H1 (cell line): ENCODE measurements at regions not wholly inside any gene's neighbourhood (a gene's known extent, or its start where the extent isn't known, plus 50 kb on each side); places are given as distances from the start of the nearest gene placed in this dataset.

Experiments used
- CTCF ChIA-PET: fragments of 300-600 bp; sonication (Branson Sonifier 250); formaldehyde crosslinking; loops from one replicate; lab custom pipeline; 2021; ENCODE audit not compliant: partially characterized antibody; lab: Charles Lee
- POLR2A ChIA-PET: fragments of 300-600 bp; sonication (Branson Sonifier 250); formaldehyde crosslinking; loops from one replicate; lab custom pipeline; 2021; ENCODE audit warnings: inconsistent platforms; ENCODE audit not compliant: partially characterized antibody; lab: Charles Lee
- DNase-seq, 2 experiments: peaks; one replicate each; pipeline versions ENCODE4 v3.0.0 to v3.0.0-alpha.2; 2010 to 2022; ENCODE audit warnings: low spot score in 2 of 2, low read depth in 1 of 2, mixed read lengths in 1 of 2
- FAIRE-seq: peaks from 2 replicates; lab custom pipeline; 2011; peaks lifted over from hg19 to GRCh38; lab: Jason Lieb, UNC
- H2AFZ ChIP-seq: 2 replicates; pipeline ENCODE4 v1.8.1; 2012; ENCODE audit warnings: low read length, inconsistent platforms
- H2AK5ac ChIP-seq: 2 replicates; pipeline ENCODE4 v1.6.1; 2013; ENCODE audit warnings: low read depth, low read length
- H2BK120ac ChIP-seq: replicated peaks from 2 replicates; pipeline ENCODE3; 2013; ENCODE audit warnings: low read depth, low read length, inconsistent platforms
- H2BK12ac ChIP-seq: 2 replicates; pipeline ENCODE4 v1.6.1; 2013; ENCODE audit warnings: low read depth, low read length
- H2BK15ac ChIP-seq: 2 replicates; pipeline ENCODE4 v1.6.1; 2013; ENCODE audit warnings: low read length
- H2BK20ac ChIP-seq: 2 replicates; pipeline ENCODE4 v1.6.1; 2013; ENCODE audit warnings: low read length
- H2BK5ac ChIP-seq: 2 replicates; pipeline ENCODE4 v1.6.1; 2013; ENCODE audit warnings: low read depth, low read length
- H3K14ac ChIP-seq: 2 replicates; pipeline ENCODE4 v1.6.1; 2013; ENCODE audit warnings: inconsistent platforms; ENCODE audit not compliant: insufficient read length
- H3K18ac ChIP-seq: 2 replicates; pipeline ENCODE4 v1.6.1; 2013; ENCODE audit warnings: low read length; ENCODE audit errors: extremely low read depth
- H3K23ac ChIP-seq: 2 replicates; pipeline ENCODE4 v1.6.1; 2013; ENCODE audit warnings: inconsistent platforms; ENCODE audit not compliant: insufficient read length
- H3K23me2 ChIP-seq: 2 replicates; pipeline ENCODE4 v1.6.1; 2013; ENCODE audit warnings: low read depth, low read length
- H3K27ac ChIP-seq: 2 replicates; pipeline ENCODE4 v1.6.1; 2011; ENCODE audit warnings: low read depth, low read length, inconsistent platforms
- H3K27me3 ChIP-seq, 4 experiments: replicated peaks in 1 of 4; 1 replicate in 1 of 4; 2 replicates in 3 of 4; pipeline versions ENCODE4 v1.6.1 to v1.8.1; 2011 to 2013; ENCODE audit warnings: low read length in 3 of 4, mild to moderate bottlenecking in 3 of 4, inconsistent platforms in 2 of 4, mixed read lengths in 2 of 4, moderate library complexity in 1 of 4; ENCODE audit not compliant: control insufficient read depth in 3 of 4, insufficient read depth in 3 of 4; ENCODE audit errors: extremely low read depth in 1 of 4
- H3K36me3 ChIP-seq, 4 experiments: 2 replicates each; pipeline versions ENCODE4 v1.6.1 to v1.8.1; 2011 to 2013; ENCODE audit warnings: mild to moderate bottlenecking in 4 of 4, low read length in 3 of 4, moderate library complexity in 2 of 4, control low read depth in 1 of 4, inconsistent platforms in 1 of 4; ENCODE audit not compliant: insufficient read depth in 4 of 4, control insufficient read depth in 2 of 4
- H3K4ac ChIP-seq: replicated peaks from 2 replicates; pipeline ENCODE3; 2013; ENCODE audit warnings: low read length, low read depth, mixed read lengths, inconsistent platforms; ENCODE audit not compliant: insufficient read length
- H3K4me1 ChIP-seq, 4 experiments: replicated peaks in 1 of 4; 1 replicate in 1 of 4; 2 replicates in 3 of 4; pipeline versions ENCODE4 v1.6.1 to v1.8.1; 2011 to 2013; ENCODE audit warnings: low read length in 3 of 4, inconsistent platforms in 2 of 4, mixed read lengths in 1 of 4; ENCODE audit not compliant: insufficient read depth in 4 of 4, control insufficient read depth in 3 of 4
- H3K4me2 ChIP-seq, 2 experiments: 2 replicates each; pipeline versions ENCODE4 v1.6.1 to v1.8.1; 2011 to 2013; ENCODE audit warnings: low read depth in 2 of 2, low read length in 2 of 2, control low read depth in 1 of 2, inconsistent platforms in 1 of 2, mild to moderate bottlenecking in 1 of 2; ENCODE audit not compliant: insufficient read depth in 1 of 2
- H3K4me3 ChIP-seq, 4 experiments: fragments of 200-600, 300-600 bp in 1 of 4; sonication (generic), shearing (Covaris generic), sonication (Bioruptor Twin) in 1 of 4; 2 replicates each; pipeline versions ENCODE4 v1.5.1 to v1.8.1; 2011 to 2016; ENCODE audit warnings: low read length in 4 of 4, low read depth in 3 of 4, control low read depth in 2 of 4, inconsistent platforms in 2 of 4, mild to moderate bottlenecking in 2 of 4, mixed read lengths in 1 of 4, moderate library complexity in 1 of 4; ENCODE audit not compliant: insufficient read depth in 2 of 4; ENCODE audit errors: extremely low read depth in 1 of 4
- H3K56ac ChIP-seq: replicated peaks from 2 replicates; pipeline ENCODE3; 2013; ENCODE audit warnings: low read depth, mild to moderate bottlenecking, mixed read lengths, low read length, inconsistent platforms; ENCODE audit not compliant: insufficient read length
- H3K79me1 ChIP-seq: 2 replicates; pipeline ENCODE4 v1.6.1; 2013; ENCODE audit warnings: low read depth, low read length, control low read depth
- H3K79me2 ChIP-seq, 2 experiments: 2 replicates each; pipeline versions ENCODE4 v1.6.1 to v1.8.1; 2012 to 2013; ENCODE audit warnings: low read length in 2 of 2, mild to moderate bottlenecking in 2 of 2, inconsistent platforms in 1 of 2; ENCODE audit not compliant: insufficient read depth in 2 of 2, control insufficient read depth in 1 of 2
- H3K9ac ChIP-seq, 4 experiments: replicated peaks in 1 of 4; 1 replicate in 1 of 4; 2 replicates in 3 of 4; pipeline versions ENCODE4 v1.6.1 to v1.8.1; 2011 to 2013; ENCODE audit warnings: low read depth in 3 of 4, low read length in 3 of 4, control low read depth in 2 of 4, mild to moderate bottlenecking in 2 of 4, moderate library complexity in 2 of 4, inconsistent platforms in 1 of 4; ENCODE audit errors: extremely low read depth in 1 of 4
- H3K9me3 ChIP-seq, 2 experiments: 2 replicates each; pipeline versions ENCODE4 v1.6.1 to v1.8.1; 2012 to 2013; ENCODE audit warnings: mild to moderate bottlenecking in 2 of 2, moderate library complexity in 2 of 2, control low read depth in 1 of 2, inconsistent platforms in 1 of 2, low read depth in 1 of 2, low read length in 1 of 2, mixed read lengths in 1 of 2; ENCODE audit not compliant: insufficient read depth in 2 of 2
- H4K20me1 ChIP-seq, 2 experiments: replicated peaks in 1 of 2; 2 replicates each; pipeline versions ENCODE3 to v1.8.1; 2011 to 2013; ENCODE audit warnings: inconsistent platforms in 2 of 2, low read length in 2 of 2, mild to moderate bottlenecking in 1 of 2; ENCODE audit not compliant: insufficient read depth in 2 of 2, control insufficient read depth in 1 of 2
- H4K5ac ChIP-seq: 2 replicates; pipeline ENCODE4 v1.6.1; 2013; ENCODE audit warnings: low read length, low read depth, mixed read lengths, inconsistent platforms; ENCODE audit not compliant: insufficient read length
- H4K8ac ChIP-seq: 2 replicates; pipeline ENCODE4 v1.8.0; 2013; ENCODE audit warnings: mild to moderate bottlenecking, moderate library complexity, low read length, inconsistent platforms; ENCODE audit not compliant: insufficient read depth; ENCODE audit errors: extremely low read depth
- H4K91ac ChIP-seq: replicated peaks from 2 replicates; pipeline ENCODE3; 2013; ENCODE audit warnings: low read length, mixed read lengths, inconsistent platforms; ENCODE audit not compliant: insufficient read length
- CBX5 ChIP-seq: fragments of 300-800, 300-1000 bp; sonication (generic); IDR thresholded peaks from 2 replicates; pipeline ENCODE4 v1.7.1; 2016; ENCODE audit warnings: antibody characterized with exemption, low read length, low read depth
- E2F6 ChIP-seq: IDR thresholded peaks from 2 replicates; pipeline ENCODE4 v1.6.1; 2012; ENCODE audit warnings: inconsistent platforms
- EP300 ChIP-seq, 2 experiments: IDR thresholded peaks; 1 replicate in 1 of 2; 2 replicates in 1 of 2; pipeline ENCODE4 v1.6.1; 2011 to 2012; ENCODE audit warnings: low read depth in 2 of 2, low read length in 2 of 2, mild to moderate bottlenecking in 2 of 2, borderline replicate concordance in 1 of 2, inconsistent platforms in 1 of 2, moderate library complexity in 1 of 2
- GABPA ChIP-seq: IDR thresholded peaks from 2 replicates; pipeline ENCODE4 v1.6.1; 2011; ENCODE audit warnings: mild to moderate bottlenecking, low read length, moderate library complexity, borderline replicate concordance; ENCODE audit not compliant: insufficient read depth
- GTF2F1 ChIP-seq: IDR thresholded peaks from 2 replicates; pipeline ENCODE4 v1.6.1; 2012; ENCODE audit warnings: low read depth, low read length, improper control_type of control experiment, borderline replicate concordance
- HDAC2 ChIP-seq, 2 experiments: fragments of 300-600 bp in 1 of 2; sonication (generic) in 1 of 2; IDR thresholded peaks; 2 replicates each; pipeline ENCODE4 v1.6.1; 2011 to 2012; ENCODE audit warnings: low read depth in 2 of 2, low read length in 2 of 2, mild to moderate bottlenecking in 2 of 2, moderate library complexity in 2 of 2, borderline replicate concordance in 1 of 2, inconsistent platforms in 1 of 2
- HDAC6 ChIP-seq: IDR thresholded peaks from one replicate; pipeline ENCODE4 v1.7.1; 2012; ENCODE audit warnings: low read depth, mild to moderate bottlenecking, inconsistent platforms, low read length, moderate library complexity
- JUN ChIP-seq: IDR thresholded peaks from 2 replicates; pipeline ENCODE4 v1.6.1; 2011; ENCODE audit warnings: low read depth, mild to moderate bottlenecking, improper control_type of control experiment, low read length
- KDM1A ChIP-seq: fragments of 200-600, 300-600 bp; sonication (generic); IDR thresholded peaks from 2 replicates; pipeline ENCODE4 v1.7.1; 2016; ENCODE audit warnings: mild to moderate bottlenecking, low read length, borderline replicate concordance
- RXRA ChIP-seq: IDR thresholded peaks from 2 replicates; pipeline ENCODE4 v1.6.1; 2011; ENCODE audit warnings: low read depth, mild to moderate bottlenecking, low read length, moderate library complexity; ENCODE audit not compliant: insufficient read depth
- SIRT6 ChIP-seq: IDR thresholded peaks from one replicate; pipeline ENCODE4 v1.7.1; 2012; ENCODE audit warnings: low read length, inconsistent platforms
- SP2 ChIP-seq: IDR thresholded peaks from 2 replicates; pipeline ENCODE4 v1.6.1; 2012; ENCODE audit warnings: mild to moderate bottlenecking, low read length, inconsistent platforms
- USF2 ChIP-seq: IDR thresholded peaks from 2 replicates; pipeline ENCODE4 v1.6.1; 2011; ENCODE audit warnings: low read length, improper control_type of control experiment
- WGBS, 2 experiments: shearing (Covaris generic) in 1 of 2; methylation state at CpG; one replicate each; pipeline versions ENCODE4 v1.1.6 to v1.1.7; 2013 to 2015; ENCODE audit warnings: low lambda C conversion rate in 2 of 2, mixed read lengths in 2 of 2, inconsistent platforms in 1 of 2, low coverage in 1 of 2, missing lambda C conversion rate in 1 of 2; ENCODE audit not compliant: insufficient replicate concordance in 2 of 2, insufficient coverage in 1 of 2, insufficient read length in 1 of 2; ENCODE audit errors: extremely low coverage in 1 of 2, missing lambda C conversion rate in 1 of 2; 5-methylcytosine and 5-hydroxymethylcytosine counted together

DNA sequence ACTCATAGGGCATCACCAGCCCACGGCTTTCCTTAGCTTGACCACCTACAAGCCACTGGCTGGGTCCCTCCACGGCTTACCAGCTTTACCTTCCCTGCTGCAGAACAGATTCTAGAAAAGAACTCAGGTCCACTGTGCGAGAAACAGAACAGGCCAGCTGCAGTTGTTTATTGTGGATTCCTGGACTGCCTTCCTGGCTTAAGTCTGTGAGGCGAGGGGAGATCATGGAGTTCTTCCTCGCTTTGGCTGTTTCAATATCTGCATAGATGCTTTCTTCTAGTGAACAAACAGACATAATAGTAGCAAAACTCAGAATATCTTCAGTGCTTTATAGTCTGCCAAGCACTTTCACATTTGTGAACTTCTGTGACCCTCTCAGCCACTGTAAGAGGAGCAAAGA lies 162.9 kb upstream of the HABP2 start:
- Histone ChIP-seq H2BK15ac (no peak overlapping the region), H3K79me2 (no peaks in the 10 kb centered on the region), H3K14ac (no peak overlapping the region), H3K56ac (no peak overlapping the region), H4K91ac (no peak overlapping the region), H3K23ac (no peak overlapping the region), H3K9ac (no peak overlapping the region), H2AK5ac (no peak overlapping the region), H4K20me1 (no peaks in the 10 kb centered on the region), H2BK120ac (no peak overlapping the region), H2AFZ (no peak overlapping the region), H2BK12ac (no peak overlapping the region), H3K4me2 (no peak overlapping the region), H3K27me3 (no peaks in the 10 kb centered on the region), H3K18ac (no peak overlapping the region), H2BK20ac (no peak overlapping the region), H3K4ac (no peak overlapping the region), H3K4me1 (no peaks in the 10 kb centered on the region; a peak in 1 of 7 replicates), H4K5ac (no peak overlapping the region), H3K4me3 (no peak overlapping the region), H3K36me3 (no peaks in the 10 kb centered on the region), H3K27ac (no peak overlapping the region), H2BK5ac (no peak overlapping the region), H3K23me2 (no peaks in the 10 kb centered on the region), H4K8ac (no peak overlapping the region), H3K9me3 (no peaks in the 10 kb centered on the region), H3K79me1 (no peaks in the 10 kb centered on the region)
- CTCF ChIA-PET, result interaction anchor here (1.0 to 1.4 kb wide), 2 partner anchors 67 to 175 kb away, joined by 3 read pairs; no protein-coding TSS in a partner anchor
- POLR2A ChIA-PET, result no interaction called here
- 86% methylated on average over 5 of the region's 5 CpGs; no CpG with 5 or more reads in 1 of the 2 experiments for WGBS, 2 experiments
- FAIRE-seq (no peak), DNase-seq (no peak)
- TF ChIP-seq EP300 (IDR thresholded peaks at IDR 0.05; ENCODE audit: borderline replicate concordance in 1 of 2, low read depth in 2 of 2, low read length in 2 of 2), result no peak
- TF ChIP-seq SP2, result no peak
- TF ChIP-seq JUN, result no peak
- no peak for TF ChIP-seq SIRT6
- no peak for TF ChIP-seq RXRA
- TF ChIP-seq HDAC6, result no peak
- no peak for TF ChIP-seq GABPA
- no peak for TF ChIP-seq CBX5
- no peak for TF ChIP-seq GTF2F1
- TF ChIP-seq KDM1A, result no peak
- no peak for TF ChIP-seq USF2
- no peak for TF ChIP-seq E2F6
- TF ChIP-seq HDAC2 (IDR thresholded peaks at IDR 0.05; ENCODE audit: borderline replicate concordance in 1 of 2, low read depth in 2 of 2, low read length in 2 of 2), result no peak
